ENCODE measurements at regions not wholly inside any gene's neighbourhood (a gene's known extent, or its start where the extent isn't known, plus 50 kb on each side); places are given as distances from the start of the nearest gene placed in this dataset.

DNA sequence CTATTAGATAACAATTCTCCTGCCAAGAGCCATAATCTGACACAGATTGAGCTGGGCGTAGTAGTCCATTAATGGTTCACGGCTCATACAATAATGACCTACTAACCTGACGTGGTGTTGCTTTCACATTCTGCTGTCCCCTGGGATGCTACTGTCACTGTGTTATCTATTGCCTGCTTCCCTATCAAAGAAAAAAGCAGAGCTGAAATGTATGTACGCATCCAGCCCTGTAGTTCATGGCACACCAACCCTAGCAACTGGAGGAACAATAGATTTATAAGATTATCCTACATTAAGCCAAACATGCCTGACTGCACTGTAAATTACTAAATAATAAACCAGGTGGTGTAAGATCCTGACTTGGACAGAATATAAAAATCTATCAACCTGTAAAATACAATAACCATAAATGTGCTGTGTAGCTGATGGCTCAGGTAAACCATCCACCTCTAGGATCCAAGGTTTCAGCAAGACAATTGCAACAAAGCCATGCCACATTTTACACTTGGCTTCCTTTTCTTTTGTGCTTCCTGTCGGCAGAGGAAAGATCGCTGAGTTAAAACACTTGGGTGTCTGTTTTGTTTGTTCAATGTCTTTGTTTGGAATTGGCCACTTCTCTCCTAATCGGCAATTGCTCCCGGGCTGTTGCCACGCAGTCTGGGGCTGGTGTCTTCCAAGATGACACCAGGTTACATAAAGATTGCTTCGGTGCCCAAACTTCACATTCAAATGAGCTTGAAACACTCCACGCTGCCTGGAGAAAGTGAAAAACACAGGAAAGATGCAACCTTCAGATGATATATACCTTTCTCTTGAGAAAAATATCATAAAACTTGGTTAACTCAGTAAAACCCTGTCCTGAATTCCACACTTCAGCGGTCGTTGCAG lies 143.9 kb upstream of the MGMT start:
- no peak for DNase-seq (ENCODE audit: extremely low read depth in 1 of 2, low read depth in 1 of 2)

DNA sequence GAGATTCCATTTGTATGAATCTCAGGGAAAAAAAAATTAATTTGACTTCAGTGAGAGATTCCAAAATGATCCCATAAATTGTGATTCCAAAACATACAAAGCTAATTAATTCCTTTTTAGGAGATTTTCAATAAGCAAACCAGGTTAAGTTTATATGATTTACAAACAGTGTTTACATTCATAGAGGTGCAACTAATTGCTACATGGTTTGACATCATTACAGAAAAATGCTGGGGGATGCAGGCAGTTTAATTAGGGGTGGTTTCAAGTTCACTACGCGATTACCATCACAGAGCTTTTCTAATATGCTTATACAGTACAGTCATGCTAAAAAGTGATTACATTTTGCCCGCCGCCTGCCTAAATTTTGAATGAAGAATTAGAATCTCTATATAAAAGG lies 143.2 kb upstream of the MGMT start:
- no peak for DNase-seq (ENCODE audit: extremely low read depth in 1 of 2, low read depth in 1 of 2)

DNA sequence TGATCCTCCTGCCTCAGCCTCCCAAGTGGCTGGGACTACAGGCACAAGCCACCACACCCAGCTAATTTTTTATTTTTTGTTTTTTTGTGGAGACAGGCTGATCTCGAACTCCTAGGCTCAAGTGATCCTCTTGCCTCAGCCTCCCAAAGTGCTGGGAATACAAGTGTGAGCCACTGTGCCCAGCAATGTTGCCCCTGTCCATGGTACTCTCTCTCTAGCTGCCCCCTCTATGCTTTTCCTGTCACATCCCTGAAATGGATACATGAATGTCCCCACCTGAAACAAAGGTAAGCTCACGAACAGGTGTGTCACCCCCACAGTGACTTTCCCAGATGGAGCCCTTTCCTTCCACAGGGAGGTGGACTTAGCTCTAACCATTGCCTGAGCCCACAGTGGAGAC lies 141.1 kb upstream of the MGMT start:
- no peak for DNase-seq (ENCODE audit: extremely low read depth in 1 of 2, low read depth in 1 of 2)

DNA sequence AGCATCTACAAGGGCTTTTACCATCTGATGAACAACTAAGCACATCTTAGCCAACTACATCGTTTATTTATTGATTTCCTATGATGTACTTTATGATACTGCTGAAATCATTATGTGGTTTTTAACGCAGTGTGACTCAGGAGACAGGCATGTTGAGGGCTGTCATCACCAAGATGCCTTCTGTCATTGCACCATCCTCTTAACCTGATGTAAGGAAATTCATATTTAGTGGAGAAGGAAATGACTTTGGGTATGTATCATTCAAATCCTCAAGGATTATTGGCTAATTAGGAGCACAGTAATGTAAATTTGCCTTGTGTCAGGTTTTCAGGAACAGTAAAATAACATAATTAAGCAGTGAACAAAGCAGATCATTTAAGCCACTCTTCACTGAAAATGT lies 138.5 kb upstream of the MGMT start:
- no peak for DNase-seq (ENCODE audit: extremely low read depth in 1 of 2, low read depth in 1 of 2)

DNA sequence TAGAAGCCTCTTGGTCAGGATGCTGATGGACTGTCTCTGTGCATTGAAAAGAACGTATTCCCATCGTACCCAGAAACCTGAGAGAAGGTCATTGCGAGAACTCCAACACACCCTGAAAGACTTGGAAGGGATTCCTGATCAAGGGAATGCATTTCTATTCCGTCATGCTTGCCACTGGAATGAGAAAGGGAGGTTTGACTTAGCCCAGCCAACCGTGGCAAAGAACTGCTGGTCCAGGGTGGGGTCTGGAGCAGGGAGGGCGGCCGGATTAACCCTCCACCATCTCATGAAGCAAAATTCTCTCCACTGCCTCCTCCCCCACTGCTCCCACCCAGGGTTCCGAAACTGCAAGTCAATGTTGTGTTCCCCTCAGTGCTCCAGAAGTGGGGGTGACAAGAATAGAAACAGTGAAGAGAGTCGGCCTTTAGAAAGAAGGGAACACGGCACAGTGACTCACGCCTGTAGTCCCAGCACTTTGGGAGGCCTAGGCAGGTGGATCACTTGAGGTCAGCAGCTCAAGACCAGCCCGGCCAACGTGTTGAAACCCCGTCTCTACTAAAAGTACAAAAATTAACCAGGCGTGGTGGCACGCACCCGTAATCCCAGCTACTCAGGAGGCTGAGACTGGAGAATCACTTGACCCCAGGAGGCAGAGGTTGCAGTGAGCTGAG lies 137.5 kb upstream of the MGMT start:
- no peak for DNase-seq (ENCODE audit: extremely low read depth in 1 of 2, low read depth in 1 of 2)

DNA sequence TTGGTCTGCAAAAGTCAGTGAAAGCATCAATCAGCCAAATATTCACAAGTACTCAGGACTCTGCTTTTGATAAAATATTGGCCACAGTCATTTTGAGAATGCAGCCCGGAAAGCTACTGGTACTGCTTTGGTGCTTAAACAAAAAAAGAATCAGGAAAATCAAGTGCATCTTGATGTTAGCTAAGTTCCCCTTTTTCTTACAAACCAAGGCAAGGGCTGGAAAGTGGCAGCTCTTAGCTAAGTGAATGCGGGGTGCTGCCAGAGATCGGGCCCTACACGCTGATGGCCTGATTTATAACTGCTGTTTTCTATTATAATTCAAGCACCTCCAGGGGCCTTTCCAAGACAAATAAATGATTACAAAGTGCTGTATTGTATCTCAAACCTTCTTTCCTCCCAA lies 136.8 kb upstream of the MGMT start:
- no peak for DNase-seq (ENCODE audit: extremely low read depth in 1 of 2, low read depth in 1 of 2)

DNA sequence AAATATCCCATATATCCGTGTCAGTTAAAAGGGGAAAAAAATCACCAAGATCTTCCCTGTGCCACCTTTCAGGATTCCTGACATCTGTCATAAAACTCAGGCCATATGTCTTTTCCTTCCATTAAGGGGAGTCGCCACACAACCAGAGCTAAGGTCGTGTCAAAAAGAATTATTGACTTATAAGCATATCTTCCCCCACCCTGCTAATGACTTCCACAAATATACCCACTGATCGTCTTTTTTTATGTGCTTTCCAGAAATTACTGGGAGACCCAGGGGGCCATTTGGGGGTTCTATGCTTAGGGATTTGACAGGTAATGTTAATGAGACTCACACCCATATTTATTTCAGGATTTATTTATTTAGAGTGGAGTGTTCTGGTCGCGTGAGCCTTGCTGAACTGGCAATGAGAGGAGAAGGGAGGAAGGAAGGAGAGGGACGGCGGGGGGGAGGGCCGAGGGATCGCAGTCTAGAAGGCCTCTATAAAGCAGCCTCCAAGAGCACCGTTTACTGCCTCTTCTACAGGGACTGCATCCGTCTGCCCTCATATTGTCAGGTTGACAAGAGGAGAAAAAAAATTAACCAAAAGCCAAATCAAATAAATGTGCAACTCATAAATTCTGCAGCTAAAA lies 135.7 kb upstream of the MGMT start:
- no peak for DNase-seq (ENCODE audit: extremely low read depth in 1 of 2, low read depth in 1 of 2)

DNA sequence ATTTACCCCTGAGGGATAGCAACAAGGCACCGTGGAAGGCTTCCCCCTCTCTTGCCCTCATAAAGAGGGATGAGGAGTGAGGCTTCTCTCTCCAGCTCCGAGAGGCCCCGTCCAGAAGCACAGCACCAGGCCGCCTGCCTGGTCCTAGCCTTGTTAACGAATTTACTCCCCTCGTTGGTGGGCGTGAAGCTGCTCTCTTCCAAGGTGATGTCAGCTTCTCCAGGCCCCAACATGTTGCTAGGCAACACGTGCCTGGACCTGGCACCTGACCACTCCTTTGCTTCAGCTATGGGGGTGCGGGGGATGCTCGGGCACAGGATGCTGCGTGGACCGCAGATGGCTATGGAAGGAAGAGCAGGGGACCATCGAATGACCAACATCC lies 135.2 kb upstream of the MGMT start:
- no peak for DNase-seq (ENCODE audit: extremely low read depth in 1 of 2, low read depth in 1 of 2)

DNA sequence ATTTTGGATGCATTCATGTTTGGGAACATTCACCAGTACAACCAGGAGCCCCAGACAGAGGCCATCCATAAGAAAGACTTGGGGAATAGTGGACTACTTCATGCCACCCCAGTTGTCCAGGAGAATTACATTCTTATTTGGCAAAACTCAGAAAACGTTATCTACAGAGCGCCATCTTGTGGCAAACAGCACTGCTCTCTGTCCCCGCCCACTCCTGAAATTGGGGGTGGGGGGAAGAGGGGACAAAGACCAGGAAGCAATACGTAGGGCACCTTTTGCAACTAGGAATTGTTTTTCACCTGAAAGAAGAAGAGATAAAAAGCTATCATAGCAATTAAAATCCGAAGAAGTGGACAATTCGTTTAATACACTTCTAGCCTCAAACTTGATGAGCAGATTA lies 134.6 kb upstream of the MGMT start:
- DNase-seq (ENCODE audit: extremely low read depth in 1 of 2, low read depth in 1 of 2) = no peak

DNA sequence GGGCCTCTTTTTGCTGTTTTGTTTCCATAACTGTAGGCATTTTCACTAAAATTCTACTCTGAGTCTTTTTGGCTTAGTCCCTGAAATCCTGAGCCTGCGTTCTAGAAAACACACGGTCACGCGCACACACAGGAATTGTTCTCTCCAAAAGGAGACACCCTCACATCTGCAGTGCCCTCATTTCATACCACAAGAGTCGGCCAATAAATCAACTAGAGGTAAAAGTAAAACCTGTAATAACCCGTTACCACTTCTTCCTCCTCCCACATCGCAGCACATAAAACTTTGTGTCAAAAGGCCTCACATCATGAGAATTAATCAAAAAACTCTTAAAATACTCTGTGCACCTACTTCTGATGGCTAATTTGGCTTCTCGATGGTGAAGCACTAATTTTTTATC lies 133.3 kb upstream of the MGMT start:
- no peak for DNase-seq (ENCODE audit: extremely low read depth in 1 of 2, low read depth in 1 of 2)

DNA sequence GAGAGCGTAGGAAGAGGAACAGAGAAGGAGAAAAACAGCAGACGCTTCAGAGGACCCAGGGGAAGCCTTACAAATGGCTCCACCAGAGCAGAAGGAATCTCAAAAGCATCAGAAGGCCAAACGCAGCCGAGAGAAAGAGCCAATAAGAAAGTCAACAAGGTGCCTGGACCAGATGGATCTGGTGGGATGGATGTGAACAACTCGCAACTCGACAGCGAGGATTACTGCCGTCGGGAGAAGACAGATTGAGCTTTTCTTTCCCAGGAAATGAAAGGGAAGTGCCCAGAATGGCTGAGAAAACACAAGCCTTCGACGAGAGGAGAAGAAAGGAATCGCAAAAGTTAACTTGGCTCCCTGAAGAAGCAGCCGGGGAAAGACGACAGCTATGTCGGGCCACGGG lies 132.8 kb upstream of the MGMT start:
- no peak for DNase-seq (ENCODE audit: extremely low read depth in 1 of 2, low read depth in 1 of 2)

DNA sequence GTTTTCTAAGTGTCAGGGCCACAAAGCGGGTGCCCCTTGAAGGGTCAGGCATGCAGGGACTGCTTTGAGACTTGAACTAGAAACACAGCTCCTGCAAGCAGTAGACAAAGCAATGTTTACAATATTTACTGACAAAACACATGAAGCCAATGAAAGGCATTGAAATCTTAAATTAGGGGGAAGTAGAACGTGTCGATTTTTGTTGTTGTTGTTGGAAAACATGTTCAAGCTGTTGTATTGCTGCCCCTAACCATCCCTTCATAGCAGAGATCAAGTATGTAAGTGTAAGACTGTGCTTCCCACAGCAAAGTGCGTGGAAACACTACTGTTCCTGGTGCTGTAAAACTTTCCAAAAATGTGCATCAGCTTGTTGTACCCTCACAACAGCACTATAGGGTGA lies 131.6 kb upstream of the MGMT start:
- no peak for DNase-seq (ENCODE audit: extremely low read depth in 1 of 2, low read depth in 1 of 2)

DNA sequence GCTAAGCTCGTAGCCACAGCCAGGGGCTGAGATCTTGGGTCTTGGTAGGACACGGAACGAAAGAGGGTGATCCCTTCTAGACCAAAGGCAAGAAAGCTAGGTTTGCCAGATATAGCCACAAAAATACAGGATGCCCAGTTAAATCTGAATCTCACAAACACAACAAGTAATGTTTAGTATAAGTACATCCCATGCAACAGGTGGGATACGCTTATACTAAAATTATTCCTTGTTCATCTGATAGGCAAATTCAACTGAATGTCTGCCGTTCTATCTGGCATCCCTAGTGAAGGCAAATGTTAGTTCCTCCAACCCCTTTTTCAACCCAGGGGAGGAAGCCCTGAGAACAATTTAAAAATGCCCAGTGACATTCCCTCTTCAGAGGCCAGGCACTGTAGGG lies 131.1 kb upstream of the MGMT start:
- DNase-seq (ENCODE audit: extremely low read depth in 1 of 2, low read depth in 1 of 2) = no peak

DNA sequence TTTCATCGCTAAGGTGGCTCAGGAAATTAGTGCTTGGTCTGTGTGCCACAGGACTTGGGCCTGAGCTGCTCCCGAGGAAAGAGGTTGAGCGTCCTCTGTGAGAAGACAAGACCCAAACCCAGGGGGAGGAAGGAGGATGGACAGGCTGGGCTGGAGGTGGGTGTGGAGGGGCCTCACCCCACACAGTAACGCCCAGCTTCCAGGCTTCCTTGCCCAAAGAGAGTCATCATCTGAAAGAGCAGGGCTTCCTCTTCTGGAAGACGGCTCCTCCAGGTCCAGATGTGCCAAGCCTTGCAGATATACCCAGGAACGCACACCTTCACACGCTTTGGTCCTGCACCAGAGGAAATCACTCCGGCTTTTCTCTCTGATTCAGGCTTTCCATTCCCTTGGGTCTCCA lies 127.8 kb upstream of the MGMT start:
- DNase-seq (ENCODE audit: extremely low read depth in 1 of 2, low read depth in 1 of 2) = no peak

DNA sequence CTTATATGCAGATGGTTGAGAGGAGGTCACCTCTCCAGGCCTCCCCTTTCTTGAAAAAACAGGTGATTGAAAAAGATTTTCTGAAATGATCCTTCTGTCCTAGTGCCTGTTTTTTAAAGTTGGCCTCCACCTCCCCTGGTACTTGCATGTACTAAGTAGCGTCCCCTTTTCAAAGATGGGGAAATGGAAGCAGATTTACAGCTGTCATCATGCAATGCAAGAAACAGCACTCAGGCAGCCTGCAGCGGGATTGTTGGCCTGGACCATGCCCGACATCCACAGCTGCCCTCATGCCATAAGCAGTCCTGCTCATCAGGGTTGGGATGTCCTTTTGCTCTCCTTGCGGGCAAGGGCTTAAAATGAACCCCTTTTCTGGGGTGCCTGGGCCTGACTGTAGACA lies 127.2 kb upstream of the MGMT start:
- DNase-seq (ENCODE audit: extremely low read depth in 1 of 2, low read depth in 1 of 2) = no peak

DNA sequence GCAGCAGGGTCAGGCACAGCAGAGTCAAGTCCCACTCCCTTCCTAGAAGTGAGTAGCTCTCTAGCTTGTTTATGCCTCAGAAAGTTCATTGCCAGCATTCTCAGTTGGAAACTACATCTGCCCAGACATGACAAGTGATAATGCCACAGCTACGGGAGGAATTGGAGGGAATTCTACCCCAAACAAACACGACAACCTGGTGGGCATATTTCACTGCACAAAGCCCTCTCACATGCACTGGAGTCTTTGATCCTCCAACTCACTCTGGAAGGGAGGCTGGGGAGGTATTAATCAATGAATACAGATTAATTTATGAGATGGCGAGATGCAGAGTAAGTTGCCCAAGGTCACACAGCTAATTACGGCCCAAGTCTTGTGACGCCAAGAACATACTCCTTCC lies 126.0 kb upstream of the MGMT start:
- no peak for DNase-seq (ENCODE audit: extremely low read depth in 1 of 2, low read depth in 1 of 2)

DNA sequence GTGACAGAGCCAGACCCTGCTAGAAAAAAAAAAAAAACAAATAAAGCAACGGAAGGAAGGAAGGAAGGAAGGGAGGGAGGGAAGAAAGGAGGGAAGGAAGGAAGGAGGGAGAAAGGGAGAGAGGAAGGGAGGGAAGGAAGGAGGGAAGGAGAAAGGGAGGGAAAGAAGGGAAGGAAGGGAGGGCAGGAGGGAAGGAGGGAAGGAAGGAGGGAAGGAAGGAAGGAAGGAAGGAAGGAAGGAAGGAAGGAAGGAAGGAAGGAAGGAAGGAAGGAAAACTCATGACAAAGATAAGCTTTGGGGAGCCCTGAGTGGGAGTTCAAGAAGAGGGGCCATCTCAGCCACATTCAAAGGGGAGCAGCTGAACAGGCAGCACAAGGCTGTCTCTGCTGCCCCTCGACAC lies 124.7 kb upstream of the MGMT start:
- no peak for DNase-seq (ENCODE audit: extremely low read depth in 1 of 2, low read depth in 1 of 2)

DNA sequence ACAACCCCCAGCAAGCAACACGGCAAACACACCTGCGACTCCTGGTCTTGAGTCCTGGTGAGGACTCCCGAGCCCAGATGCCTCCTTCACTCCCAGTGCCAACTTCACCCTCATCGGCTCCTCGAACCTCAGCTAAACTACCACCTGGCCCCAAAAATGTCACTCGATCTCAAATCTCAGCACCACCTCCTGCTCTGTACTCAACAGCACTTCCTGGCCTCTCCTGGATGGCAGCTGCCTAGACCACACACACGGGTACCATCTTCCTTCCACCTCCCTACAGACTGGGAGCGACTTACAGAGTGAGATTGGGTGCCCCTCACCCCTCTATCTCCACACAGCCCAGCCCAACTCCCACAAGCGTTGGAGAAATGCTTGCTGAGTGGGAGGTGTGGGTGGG lies 123.9 kb upstream of the MGMT start:
- no peak for DNase-seq (ENCODE audit: extremely low read depth in 1 of 2, low read depth in 1 of 2)

DNA sequence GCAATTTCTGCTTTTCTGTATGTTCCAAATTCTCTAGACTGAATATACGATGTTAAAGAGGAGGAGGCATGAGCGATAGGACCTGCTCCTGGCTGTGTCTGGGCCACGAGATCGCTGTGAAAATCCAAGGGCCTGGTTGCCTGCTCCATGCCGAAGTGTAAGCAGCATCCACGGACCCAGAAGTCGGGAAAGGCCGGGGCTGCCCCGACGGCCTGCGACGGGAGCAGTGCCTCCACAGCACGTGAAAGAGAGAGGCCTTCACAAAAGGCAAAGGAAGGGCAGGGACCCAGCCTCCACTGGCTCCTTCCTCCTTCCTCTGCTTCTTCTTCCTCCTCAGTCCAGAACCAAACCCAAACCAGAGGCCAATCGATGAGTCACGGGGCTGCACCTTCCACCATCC lies 122.9 kb upstream of the MGMT start:
- DNase-seq (ENCODE audit: extremely low read depth in 1 of 2, low read depth in 1 of 2) = no peak

DNA sequence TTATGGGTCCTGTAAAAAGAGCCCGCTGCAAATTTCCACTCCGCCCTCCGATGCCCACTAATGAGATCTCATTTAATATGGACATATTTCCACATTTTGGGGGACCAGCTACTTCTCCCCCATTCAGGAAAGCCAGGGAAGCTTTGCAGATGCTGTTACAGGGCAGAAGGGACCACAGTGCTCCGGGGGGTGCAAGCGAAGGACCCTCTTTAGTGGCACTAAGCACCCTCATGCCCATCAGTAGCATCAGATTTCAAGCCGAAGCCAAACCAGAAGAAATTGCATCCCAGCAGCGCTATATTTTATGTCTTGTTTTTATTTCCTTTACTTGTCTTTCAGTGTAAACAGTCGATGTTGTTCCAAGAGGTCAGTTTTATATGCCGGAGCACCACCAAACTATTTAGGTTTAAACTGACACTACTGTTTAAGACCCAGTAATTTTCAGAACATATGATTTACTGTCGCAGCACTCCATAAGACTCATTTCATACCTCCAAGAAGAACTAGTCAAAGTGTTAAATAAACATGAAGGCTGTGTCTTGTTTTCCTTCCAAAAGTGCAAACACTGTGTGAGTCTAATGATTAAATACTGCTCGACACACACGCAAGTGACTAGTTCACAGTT lies 122.2 kb upstream of the MGMT start:
- no peak for DNase-seq (ENCODE audit: extremely low read depth in 1 of 2, low read depth in 1 of 2)

DNA sequence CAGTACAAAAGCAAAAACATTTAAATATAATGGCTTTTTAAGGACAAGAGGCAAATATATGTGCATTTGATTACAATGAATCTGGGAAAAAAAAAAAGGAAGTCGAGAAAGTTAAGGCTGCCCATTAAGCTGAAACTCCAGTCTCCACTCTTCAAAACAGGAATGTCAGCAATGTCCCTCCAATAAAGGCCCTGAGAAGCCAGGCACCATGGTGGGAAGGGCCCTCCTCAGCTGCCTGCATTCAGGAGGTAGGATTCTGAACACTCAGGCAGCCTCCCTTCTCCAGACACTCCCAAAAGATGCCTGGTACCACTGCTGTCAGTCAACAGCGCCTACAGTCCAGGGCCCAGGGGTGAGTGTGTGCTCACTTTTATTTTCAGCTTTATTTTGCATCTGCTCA lies 121.3 kb upstream of the MGMT start:
- no peak for DNase-seq (ENCODE audit: extremely low read depth in 1 of 2, low read depth in 1 of 2)

DNA sequence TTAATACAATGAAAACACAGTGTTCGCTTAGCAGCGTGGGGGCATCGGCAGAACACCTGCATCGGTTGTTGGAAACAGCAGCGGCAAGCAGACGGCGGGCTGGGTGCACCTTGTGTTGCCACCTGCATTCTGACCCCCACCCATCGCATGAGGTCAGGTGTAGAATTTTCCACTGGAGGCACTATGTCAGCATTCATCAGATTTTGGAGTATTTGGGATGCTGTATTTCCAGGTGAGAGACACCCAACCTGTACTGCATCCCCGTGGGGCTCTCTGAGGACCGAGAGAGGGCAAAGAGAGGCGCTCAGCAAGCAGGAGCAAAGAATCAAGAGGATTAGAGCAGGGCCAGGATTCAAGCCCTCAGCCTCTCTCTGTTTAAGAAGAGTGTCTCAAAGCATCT lies 116.4 kb upstream of the MGMT start:
- no peak for DNase-seq (ENCODE audit: extremely low read depth in 1 of 2, low read depth in 1 of 2)

All from activated CD8-positive, alpha-beta memory T cell treated with anti-CD3 and anti-CD28 coated beads for 1 hour (primary cell).